DND-41 (cell line): ENCODE measurements at regions not wholly inside any gene's neighbourhood (a gene's known extent, or its start where the extent isn't known, plus 50 kb on each side); places are given as distances from the start of the nearest gene placed in this dataset.
A peak's percentile ranks its signal among the peaks of the same experiment; 100 is the strongest.
"Not testable (repeated sequence)": the region's sequence is repeated elsewhere in the genome, so short reads cannot be mapped to it uniquely, and the experiment has no call there.

ENCODE experiments used
- ATAC-seq: fragments of 200-7000 bp; cut with Tn5 transposase; 3 replicates; pipeline ENCODE4 v1.9.1; 2021; ENCODE audit warnings: low read depth; ENCODE audit not compliant: insufficient read depth
- DNase-seq: peaks from one replicate; pipeline ENCODE4 v3.0.0-alpha.2; 2020
- H2AFZ ChIP-seq: 2 replicates; pipeline ENCODE4 v1.6.0; 2012; ENCODE audit warnings: low read depth, low read length
- H3K27ac ChIP-seq: 2 replicates; pipeline ENCODE4 v1.5.1; 2012; ENCODE audit warnings: low read length, inconsistent platforms
- H3K27me3 ChIP-seq: fragments of 200-600 bp; sonication (generic); 2 replicates; pipeline ENCODE4 v1.6.0; 2012; ENCODE audit warnings: low read length, mild to moderate bottlenecking, inconsistent platforms; ENCODE audit not compliant: insufficient read depth, poor library complexity
- H3K36me3 ChIP-seq: 2 replicates; pipeline ENCODE4 v1.5.1; 2012; ENCODE audit warnings: low read length, inconsistent platforms; ENCODE audit not compliant: insufficient read depth
- H3K4me1 ChIP-seq: 2 replicates; pipeline ENCODE4 v1.5.1; 2012; ENCODE audit warnings: mild to moderate bottlenecking, low read length; ENCODE audit not compliant: insufficient read depth
- H3K4me2 ChIP-seq: 2 replicates; pipeline ENCODE4 v1.6.0; 2012; ENCODE audit warnings: mild to moderate bottlenecking, moderate library complexity, low read length, inconsistent platforms; ENCODE audit not compliant: insufficient read depth
- H3K4me3 ChIP-seq, 2 experiments: fragments of 200-600 bp in 1 of 2; shearing (Covaris generic) in 1 of 2; 2 replicates each; pipeline ENCODE4 v1.5.1; 2012 to 2016; ENCODE audit warnings: inconsistent platforms in 2 of 2, low read length in 2 of 2, mild to moderate bottlenecking in 2 of 2, low read depth in 1 of 2, moderate library complexity in 1 of 2
- H3K79me2 ChIP-seq: 2 replicates; pipeline ENCODE4 v1.6.0; 2012; ENCODE audit warnings: low read length, inconsistent platforms; ENCODE audit not compliant: insufficient read depth
- H3K9ac ChIP-seq: 2 replicates; pipeline ENCODE4 v1.6.0; 2012; ENCODE audit warnings: low read depth, mild to moderate bottlenecking, inconsistent platforms, low read length, moderate library complexity
- H3K9me3 ChIP-seq: 2 replicates; pipeline ENCODE4 v1.5.1; 2012; ENCODE audit warnings: low read length, moderate library complexity, mild to moderate bottlenecking, inconsistent platforms; ENCODE audit not compliant: insufficient read depth, severe bottlenecking
- H4K20me1 ChIP-seq: 2 replicates; pipeline ENCODE4 v1.6.0; 2012; ENCODE audit warnings: low read length; ENCODE audit not compliant: insufficient read depth
- CTCF ChIP-seq: IDR thresholded peaks from 2 replicates; pipeline ENCODE4 v1.5.1; 2012; ENCODE audit warnings: borderline replicate concordance, low read length, moderate library complexity, mild to moderate bottlenecking; ENCODE audit not compliant: poor library complexity, severe bottlenecking; ENCODE audit errors: extremely low read depth

GRCh38 chr14:106698620-106699267 lies 1172.4 kb downstream of the TMEM121 start:
- H2AFZ ChIP-seq, H3K79me2 ChIP-seq, H3K9me3 ChIP-seq, H3K27me3 ChIP-seq, H3K36me3 ChIP-seq, H4K20me1 ChIP-seq: not testable (repeated sequence)
- peak overlapping the region; percentile 82 for H3K27ac ChIP-seq
- peak; percentile 89 for ATAC-seq
- peak overlapping the region; percentile 58 for H3K4me2 ChIP-seq
- H3K4me3 ChIP-seq = peak overlapping the region in 1 of 2 experiments; percentile 41; a peak in 1 of 4 replicates
- H3K9ac ChIP-seq = peak overlapping the region; percentile 56
- peak; percentile 85 for DNase-seq
- TF ChIP-seq CTCF = peak; percentile 11
- H3K4me1 ChIP-seq = peaks cover 45% of the 10 kb centered on the region

- not testable (repeated sequence) for H3K4me2 ChIP-seq, H3K79me2 ChIP-seq, H3K36me3 ChIP-seq, H3K27me3 ChIP-seq, H3K4me3 ChIP-seq, H4K20me1 ChIP-seq, H3K9me3 ChIP-seq, H2AFZ ChIP-seq
- Histone ChIP-seq H3K4me1 (peaks cover 60% of the 10 kb centered on the region), H3K27ac (peak overlapping the region; percentile 88), H3K9ac (peak overlapping the region; percentile 28; the same call in 1 of the 2 replicates)
- peak; percentile 56 for ATAC-seq
- DNase-seq = peak; percentile 39
Measured at GRCh38 chr14:106703651-106704050, 1177.3 kb downstream of the TMEM121 start.

- not testable (repeated sequence) for H3K27me3 ChIP-seq, H3K4me2 ChIP-seq, H3K4me3 ChIP-seq, H3K9me3 ChIP-seq, H2AFZ ChIP-seq, H3K36me3 ChIP-seq, H3K79me2 ChIP-seq, H4K20me1 ChIP-seq, H3K9ac ChIP-seq
- DNase-seq = peak; percentile 79
- ATAC-seq = peak; percentile 85
- Histone ChIP-seq H3K4me1 (peaks cover 46% of the 10 kb centered on the region), H3K27ac (peak overlapping the region; percentile 47; the same call in 1 of the 2 replicates)
- TF ChIP-seq CTCF = peak; percentile 32
Measured at GRCh38 chr14:106706488-106706887, 1180.1 kb downstream of the TMEM121 start.

- not testable (repeated sequence) for ATAC-seq, H3K4me2 ChIP-seq, H4K20me1 ChIP-seq
Measured at GRCh38 chr14:106710187-106710586, 1183.8 kb downstream of the TMEM121 start.

More at GRCh38 chr14:106710187-106710586, 1183.8 kb downstream of the TMEM121 start:
- not testable (repeated sequence) for H3K36me3 ChIP-seq, H3K9ac ChIP-seq, H3K27me3 ChIP-seq, H3K9me3 ChIP-seq, H2AFZ ChIP-seq, H3K4me3 ChIP-seq, H3K79me2 ChIP-seq, DNase-seq, H3K27ac ChIP-seq
- peaks cover 51% of the 10 kb centered on the region for H3K4me1 ChIP-seq
